ENCODE measurements at regions not wholly inside any gene's neighbourhood (a gene's known extent, or its start where the extent isn't known, plus 50 kb on each side); places are given as distances from the start of the nearest gene placed in this dataset.

- no peaks in the 10 kb centered on the region for H3K36me3 ChIP-seq (replicated peaks in 1 of 2; ENCODE audit: control extremely low read depth in 1 of 2, control insufficient read depth in 1 of 2, extremely low read depth in 1 of 2, insufficient read depth in 2 of 2, low read length in 1 of 2)
- ChIA-PET CTCF (no interaction called here), POLR2A (no interaction called here)
- H3K4me3 ChIP-seq (ENCODE audit: control extremely low read depth in 1 of 5, extremely low read depth in 1 of 5, insufficient read depth in 1 of 5, low read depth in 2 of 5, low read length in 4 of 5), result no peak overlapping the region
- no peaks in the 10 kb centered on the region for H3K4me1 ChIP-seq (ENCODE audit: control insufficient read depth in 2 of 2, insufficient read depth in 2 of 2, low read length in 2 of 2)
- no peaks in the 10 kb centered on the region for H4K20me1 ChIP-seq (ENCODE audit: control insufficient read depth, insufficient read depth, low read length, poor library complexity, severe bottlenecking)
- no peak overlapping the region for H2AFZ ChIP-seq (ENCODE audit: insufficient read depth, low read depth, low read length, poor library complexity, severe bottlenecking)
- no peak for DNase-seq
- no peaks in the 10 kb centered on the region for H3K27me3 ChIP-seq (replicated peaks in 1 of 4; ENCODE audit: control extremely low read depth in 1 of 4, control insufficient read depth in 3 of 4, insufficient read depth in 4 of 4, low read length in 3 of 4)
- no peak overlapping the region for H3K27ac Mint-ChIP-seq
- TF ChIP-seq CTCF (IDR thresholded peaks at IDR 0.05) (no peak), EZH2 (IDR thresholded peaks at IDR 0.05; ENCODE audit: borderline replicate concordance, insufficient read depth, low read depth, low read length, poor library complexity, severe bottlenecking) (no peak)
- ATAC-seq (ENCODE audit: low read depth), result no peak
- no peaks in the 10 kb centered on the region for H3K9me3 Mint-ChIP-seq (ENCODE audit: insufficient read depth)
- 90% methylated on average over 2 of the region's 4 CpGs for WGBS (ENCODE audit: insufficient coverage)
- H3K4me2 ChIP-seq (replicated peaks; ENCODE audit: low read depth, low read length, poor library complexity, severe bottlenecking), result no peak overlapping the region
- H3K9ac ChIP-seq (ENCODE audit: low read length), result no peak overlapping the region
- intact Hi-C loops (cut with micrococcal nuclease), result no loop called here
- no peak overlapping the region for H3K4me3 Mint-ChIP-seq
- no peaks in the 10 kb centered on the region for H3K9me3 ChIP-seq (ENCODE audit: control extremely low read depth in 1 of 3, control insufficient read depth in 2 of 3, insufficient read depth in 1 of 3, low read length in 2 of 3)
- H3K27me3 Mint-ChIP-seq, result no peaks in the 10 kb centered on the region
- no peaks in the 10 kb centered on the region for H3K79me2 ChIP-seq (ENCODE audit: control insufficient read depth, insufficient read depth, low read length)
- no peaks in the 10 kb centered on the region for H3K4me1 Mint-ChIP-seq
- no peak overlapping the region for H3K27ac ChIP-seq (ENCODE audit: low read length in 2 of 2)
Measured at GRCh38 chr2:14387332-14387731, 245.2 kb upstream of the LRATD1 start.

- Histone ChIP-seq H3K27me3 (replicated peaks in 1 of 4; ENCODE audit: control extremely low read depth in 1 of 4, control insufficient read depth in 3 of 4, insufficient read depth in 4 of 4, low read length in 3 of 4) (no peaks in the 10 kb centered on the region), H3K27ac (ENCODE audit: low read length in 2 of 2) (no peak overlapping the region), H3K36me3 (replicated peaks in 1 of 2; ENCODE audit: control extremely low read depth in 1 of 2, control insufficient read depth in 1 of 2, extremely low read depth in 1 of 2, insufficient read depth in 2 of 2, low read length in 1 of 2) (no peaks in the 10 kb centered on the region), H3K4me1 (ENCODE audit: control insufficient read depth in 2 of 2, insufficient read depth in 2 of 2, low read length in 2 of 2) (no peaks in the 10 kb centered on the region), H3K4me3 (ENCODE audit: control extremely low read depth in 1 of 5, extremely low read depth in 1 of 5, insufficient read depth in 1 of 5, low read depth in 2 of 5, low read length in 4 of 5) (no peak overlapping the region), H3K79me2 (ENCODE audit: control insufficient read depth, insufficient read depth, low read length) (no peaks in the 10 kb centered on the region), H2AFZ (ENCODE audit: insufficient read depth, low read depth, low read length, poor library complexity, severe bottlenecking) (no peak overlapping the region), H3K4me2 (replicated peaks; ENCODE audit: low read depth, low read length, poor library complexity, severe bottlenecking) (no peak overlapping the region), H4K20me1 (ENCODE audit: control insufficient read depth, insufficient read depth, low read length, poor library complexity, severe bottlenecking) (no peaks in the 10 kb centered on the region), H3K9ac (ENCODE audit: low read length) (no peak overlapping the region), H3K9me3 (ENCODE audit: control extremely low read depth in 1 of 3, control insufficient read depth in 2 of 3, insufficient read depth in 1 of 3, low read length in 2 of 3) (no peaks in the 10 kb centered on the region)
- intact Hi-C loops (cut with micrococcal nuclease), result no loop called here
- Mint-ChIP-seq H3K4me3 (no peak overlapping the region), H3K9me3 (ENCODE audit: insufficient read depth) (no peaks in the 10 kb centered on the region), H3K27me3 (no peaks in the 10 kb centered on the region), H3K4me1 (no peaks in the 10 kb centered on the region), H3K27ac (no peak overlapping the region)
- DNase-seq (no peak), ATAC-seq (ENCODE audit: low read depth) (no peak)
- no peak for TF ChIP-seq EZH2 (IDR thresholded peaks at IDR 0.05; ENCODE audit: borderline replicate concordance, insufficient read depth, low read depth, low read length, poor library complexity, severe bottlenecking)
- no peak for TF ChIP-seq CTCF (IDR thresholded peaks at IDR 0.05)
- WGBS (ENCODE audit: insufficient coverage), result 100% methylated on average over 1 of the region's 2 CpGs
- ChIA-PET POLR2A (no interaction called here), CTCF (no interaction called here)
Measured at GRCh38 chr2:14388724-14389123, 243.8 kb upstream of the LRATD1 start.

Measured in B cell (primary cell).